ENCODE measurements at regions not wholly inside any gene's neighbourhood (a gene's known extent, or its start where the extent isn't known, plus 50 kb on each side); places are given as distances from the start of the nearest gene placed in this dataset.

GRCh38 chr4:10303291-10303690, 153.9 kb downstream of the ZNF518B start:
- ChIA-PET RAD21 (ENCODE audit: unreplicated experiment) (no interaction called here), CTCF (no interaction called here), SMC1A (ENCODE audit: uncharacterized antibody, unreplicated experiment) (no interaction called here), POLR2A (no interaction called here)
- H4K20me1 ChIP-seq (ENCODE audit: control insufficient read depth, insufficient read depth): no peaks in the 10 kb centered on the region
- no peaks in the 10 kb centered on the region; a peak in 2 of 4 replicates for H3K27me3 ChIP-seq (replicated peaks in 1 of 2; ENCODE audit: control insufficient read depth in 2 of 2, insufficient read depth in 2 of 2, low read length in 1 of 2)
- H3K4me2 ChIP-seq (ENCODE audit: control insufficient read depth, insufficient read depth): no peak overlapping the region
- no peaks in the 10 kb centered on the region for H3K9me3 ChIP-seq (replicated peaks; ENCODE audit: control insufficient read depth, insufficient read depth, low read length)
- WGBS (ENCODE audit: insufficient coverage, insufficient replicate concordance, low lambda C conversion rate, missing lambda C conversion rate): 2% methylated on average over 4 of the region's 4 CpGs
- TF ChIP-seq PBX3 (IDR thresholded peaks at IDR 0.05; ENCODE audit: insufficient replicate concordance, low read depth, low read length): no peak
- no peaks in the 10 kb centered on the region for H3K4me1 ChIP-seq (ENCODE audit: control insufficient read depth, insufficient read depth, low read length)
- H3K36me3 ChIP-seq (ENCODE audit: control insufficient read depth in 2 of 2, insufficient read depth in 2 of 2, low read length in 1 of 2): no peaks in the 10 kb centered on the region
- BruUV-seq (replicated peaks): no TSS peak
- DNase-seq (ENCODE audit: low read depth, low spot score) (no peak), ATAC-seq (no peak), FAIRE-seq (no peak)
- intact Hi-C loops (cut with micrococcal nuclease; ENCODE audit: unreplicated experiment): no loop called here
- H3K79me2 ChIP-seq (ENCODE audit: control insufficient read depth, insufficient read depth, low read length): no peaks in the 10 kb centered on the region
- H2AFZ ChIP-seq (ENCODE audit: control insufficient read depth, low read depth, low read length): no peak overlapping the region
- in situ Hi-C loops (cut with MboI): no loop called here
- H3K27ac ChIP-seq (ENCODE audit: control insufficient read depth, insufficient read depth): no peak overlapping the region
- H3K4me3 ChIP-seq: no peak overlapping the region
- H3K9ac ChIP-seq (ENCODE audit: control insufficient read depth, insufficient read depth, low read length): no peak overlapping the region

DNA sequence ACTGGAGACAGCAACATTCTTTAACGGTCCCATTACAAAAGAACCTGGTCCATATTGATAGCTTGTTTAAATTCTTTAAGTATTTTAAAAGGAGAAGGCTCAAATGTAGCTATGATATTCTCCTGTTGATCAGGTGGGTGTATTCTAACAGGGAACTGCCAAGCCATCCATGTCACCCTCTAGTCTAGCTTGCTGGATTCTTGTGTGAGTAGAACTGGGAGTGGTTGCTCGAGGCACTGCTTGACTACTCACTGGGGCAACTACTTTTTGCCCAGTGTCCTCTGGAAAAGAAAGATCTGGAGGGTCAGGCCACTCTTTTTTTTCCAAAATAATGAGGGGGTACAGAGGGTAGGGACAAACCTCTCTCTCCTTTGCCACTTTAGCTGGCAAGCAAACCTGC, 155.1 kb downstream of the ZNF518B start:
- no peaks in the 10 kb centered on the region for H3K36me3 ChIP-seq (ENCODE audit: control insufficient read depth in 2 of 2, insufficient read depth in 2 of 2, low read length in 1 of 2)
- RAD21 ChIA-PET (ENCODE audit: unreplicated experiment): no interaction called here
- no peaks in the 10 kb centered on the region for H3K79me2 ChIP-seq (ENCODE audit: control insufficient read depth, insufficient read depth, low read length)
- in situ Hi-C loops (cut with MboI): no loop called here
- BruUV-seq (replicated peaks): no TSS peak
- H3K27me3 ChIP-seq (replicated peaks in 1 of 2; ENCODE audit: control insufficient read depth in 2 of 2, insufficient read depth in 2 of 2, low read length in 1 of 2): no peaks in the 10 kb centered on the region; a peak in 2 of 4 replicates
- DNase-seq (ENCODE audit: low read depth, low spot score): no peak
- POLR2A ChIA-PET: no interaction called here
- H3K9me3 ChIP-seq (replicated peaks; ENCODE audit: control insufficient read depth, insufficient read depth, low read length): no peaks in the 10 kb centered on the region
- H3K4me3 ChIP-seq: no peak overlapping the region
- no peaks in the 10 kb centered on the region for H3K4me1 ChIP-seq (ENCODE audit: control insufficient read depth, insufficient read depth, low read length)
- CTCF ChIA-PET: no interaction called here
- SMC1A ChIA-PET (ENCODE audit: uncharacterized antibody, unreplicated experiment): no interaction called here
- no peak overlapping the region for H2AFZ ChIP-seq (ENCODE audit: control insufficient read depth, low read depth, low read length)
- ATAC-seq: no peak
- no peak overlapping the region for H3K4me2 ChIP-seq (ENCODE audit: control insufficient read depth, insufficient read depth)
- no peak overlapping the region for H3K27ac ChIP-seq (ENCODE audit: control insufficient read depth, insufficient read depth)
- no peak overlapping the region for H3K9ac ChIP-seq (ENCODE audit: control insufficient read depth, insufficient read depth, low read length)
- no peak for TF ChIP-seq TCF12 (IDR thresholded peaks at IDR 0.05; ENCODE audit: low read depth, low read length)
- TF ChIP-seq, protein P1, sequence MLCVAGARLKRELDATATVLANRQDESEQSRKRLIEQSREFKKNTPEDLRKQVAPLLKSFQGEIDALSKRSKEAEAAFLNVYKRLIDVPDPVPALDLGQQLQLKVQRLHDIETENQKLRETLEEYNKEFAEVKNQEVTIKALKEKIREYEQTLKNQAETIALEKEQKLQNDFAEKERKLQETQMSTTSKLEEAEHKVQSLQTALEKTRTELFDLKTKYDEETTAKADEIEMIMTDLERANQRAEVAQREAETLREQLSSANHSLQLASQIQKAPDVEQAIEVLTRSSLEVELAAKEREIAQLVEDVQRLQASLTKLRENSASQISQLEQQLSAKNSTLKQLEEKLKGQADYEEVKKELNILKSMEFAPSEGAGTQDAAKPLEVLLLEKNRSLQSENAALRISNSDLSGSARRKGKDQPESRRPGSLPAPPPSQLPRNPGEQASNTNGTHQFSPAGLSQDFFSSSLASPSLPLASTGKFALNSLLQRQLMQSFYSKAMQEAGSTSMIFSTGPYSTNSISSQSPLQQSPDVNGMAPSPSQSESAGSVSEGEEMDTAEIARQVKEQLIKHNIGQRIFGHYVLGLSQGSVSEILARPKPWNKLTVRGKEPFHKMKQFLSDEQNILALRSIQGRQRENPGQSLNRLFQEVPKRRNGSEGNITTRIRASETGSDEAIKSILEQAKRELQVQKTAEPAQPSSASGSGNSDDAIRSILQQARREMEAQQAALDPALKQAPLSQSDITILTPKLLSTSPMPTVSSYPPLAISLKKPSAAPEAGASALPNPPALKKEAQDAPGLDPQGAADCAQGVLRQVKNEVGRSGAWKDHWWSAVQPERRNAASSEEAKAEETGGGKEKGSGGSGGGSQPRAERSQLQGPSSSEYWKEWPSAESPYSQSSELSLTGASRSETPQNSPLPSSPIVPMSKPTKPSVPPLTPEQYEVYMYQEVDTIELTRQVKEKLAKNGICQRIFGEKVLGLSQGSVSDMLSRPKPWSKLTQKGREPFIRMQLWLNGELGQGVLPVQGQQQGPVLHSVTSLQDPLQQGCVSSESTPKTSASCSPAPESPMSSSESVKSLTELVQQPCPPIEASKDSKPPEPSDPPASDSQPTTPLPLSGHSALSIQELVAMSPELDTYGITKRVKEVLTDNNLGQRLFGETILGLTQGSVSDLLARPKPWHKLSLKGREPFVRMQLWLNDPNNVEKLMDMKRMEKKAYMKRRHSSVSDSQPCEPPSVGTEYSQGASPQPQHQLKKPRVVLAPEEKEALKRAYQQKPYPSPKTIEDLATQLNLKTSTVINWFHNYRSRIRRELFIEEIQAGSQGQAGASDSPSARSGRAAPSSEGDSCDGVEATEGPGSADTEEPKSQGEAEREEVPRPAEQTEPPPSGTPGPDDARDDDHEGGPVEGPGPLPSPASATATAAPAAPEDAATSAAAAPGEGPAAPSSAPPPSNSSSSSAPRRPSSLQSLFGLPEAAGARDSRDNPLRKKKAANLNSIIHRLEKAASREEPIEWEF (IDR thresholded peaks at IDR 0.05; ENCODE audit: insufficient replicate concordance, low read depth, low read length): no peak
- TF ChIP-seq, protein P2, sequence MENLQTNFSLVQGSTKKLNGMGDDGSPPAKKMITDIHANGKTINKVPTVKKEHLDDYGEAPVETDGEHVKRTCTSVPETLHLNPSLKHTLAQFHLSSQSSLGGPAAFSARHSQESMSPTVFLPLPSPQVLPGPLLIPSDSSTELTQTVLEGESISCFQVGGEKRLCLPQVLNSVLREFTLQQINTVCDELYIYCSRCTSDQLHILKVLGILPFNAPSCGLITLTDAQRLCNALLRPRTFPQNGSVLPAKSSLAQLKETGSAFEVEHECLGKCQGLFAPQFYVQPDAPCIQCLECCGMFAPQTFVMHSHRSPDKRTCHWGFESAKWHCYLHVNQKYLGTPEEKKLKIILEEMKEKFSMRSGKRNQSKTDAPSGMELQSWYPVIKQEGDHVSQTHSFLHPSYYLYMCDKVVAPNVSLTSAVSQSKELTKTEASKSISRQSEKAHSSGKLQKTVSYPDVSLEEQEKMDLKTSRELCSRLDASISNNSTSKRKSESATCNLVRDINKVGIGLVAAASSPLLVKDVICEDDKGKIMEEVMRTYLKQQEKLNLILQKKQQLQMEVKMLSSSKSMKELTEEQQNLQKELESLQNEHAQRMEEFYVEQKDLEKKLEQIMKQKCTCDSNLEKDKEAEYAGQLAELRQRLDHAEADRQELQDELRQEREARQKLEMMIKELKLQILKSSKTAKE (IDR thresholded peaks at IDR 0.05; ENCODE audit: low read depth, poor library complexity, severe bottlenecking): no peak
- TF ChIP-seq JUND (IDR thresholded peaks at IDR 0.05; ENCODE audit: low read depth, low read length): no peak
- TF ChIP-seq SIX5 (IDR thresholded peaks at IDR 0.05; ENCODE audit: low read depth, low read length, severe bottlenecking): no peak
- intact Hi-C loops (cut with micrococcal nuclease; ENCODE audit: unreplicated experiment): no loop called here
- WGBS (ENCODE audit: insufficient coverage, insufficient replicate concordance, low lambda C conversion rate, missing lambda C conversion rate): 0% methylated on average over 2 of the region's 2 CpGs
- H4K20me1 ChIP-seq (ENCODE audit: control insufficient read depth, insufficient read depth): no peaks in the 10 kb centered on the region
- no peak for FAIRE-seq
